Gastrocnemius medialis (tissue), 4 donors: ENCODE measurements at regions not wholly inside any gene's neighbourhood (a gene's known extent, or its start where the extent isn't known, plus 50 kb on each side); places are given as distances from the start of the nearest gene placed in this dataset.
A peak's percentile ranks its signal among the peaks of the same experiment; 100 is the strongest.

Experiments
- ATAC-seq, 2 donors: fragments of 150-250 bp; one replicate each; pipeline ENCODE4 v1.9.1; 2016
- DNase-seq, 2 donors: peaks; one replicate each; pipeline ENCODE4 v3.0.0-alpha.2; 2019
- H3K27ac ChIP-seq, 4 donors: fragments of 200-600 bp; sonication (generic); 1 replicate in 1 of 4; 2 replicates in 3 of 4; pipeline ENCODE4 v1.5.1; 2016 to 2018; ENCODE audit warnings: mild to moderate bottlenecking in 2 of 4, moderate library complexity in 1 of 4
- H3K27me3 ChIP-seq, 3 donors: fragments of 200-600 bp; sonication (generic) in 2 of 3; 1 replicate in 1 of 3; 2 replicates in 2 of 3; pipeline versions ENCODE4 v1.5.1 to v1.6.0; 2016 to 2019; ENCODE audit warnings: mild to moderate bottlenecking in 1 of 3, moderate library complexity in 1 of 3
- H3K36me3 ChIP-seq, 2 donors: fragments of 200-600 bp; sonication (generic) in 1 of 2; one replicate each; pipeline ENCODE4 v1.5.1; 2017 to 2018
- H3K4me1 ChIP-seq, 2 donors: fragments of 200-600 bp; sonication (generic) in 1 of 2; one replicate each; pipeline ENCODE4 v1.5.1; 2016 to 2017; ENCODE audit warnings: mild to moderate bottlenecking in 2 of 2
- H3K4me3 ChIP-seq, 4 donors: fragments of 200-600 bp; sonication (generic) in 3 of 4; 1 replicate in 1 of 4; 2 replicates in 3 of 4; pipeline ENCODE4 v1.5.1; 2016 to 2019; ENCODE audit warnings: mild to moderate bottlenecking in 2 of 4
- H3K9me3 ChIP-seq, 3 donors: fragments of 200-600 bp; sonication (generic) in 2 of 3; 1 replicate in 1 of 3; 2 replicates in 2 of 3; pipeline ENCODE4 v1.5.1; 2016 to 2019
- CTCF ChIP-seq, 5 experiments: fragments of 450-650 bp in 3 of 5; fragments of 200-600 bp in 2 of 5; sonication (generic) in 2 of 5; IDR thresholded peaks in 4 of 5; conservative IDR thresholded peaks in 1 of 5; 1 replicate in 4 of 5; 2 replicates in 1 of 5; pipeline ENCODE4 v1.5.1; 2016 to 2019; ENCODE audit warnings: antibody characterized with exemption in 5 of 5, mild to moderate bottlenecking in 3 of 5, moderate library complexity in 3 of 5
- POLR2A ChIP-seq, 2 donors: fragments of 450-650 bp; IDR thresholded peaks; one replicate each; pipeline ENCODE4 v1.6.1; 2017; ENCODE audit warnings: antibody characterized with exemption in 2 of 2, mild to moderate bottlenecking in 2 of 2, moderate library complexity in 2 of 2
- in situ Hi-C, 4 donors: fragments of 200-750 bp; cut with MboI; loops; one replicate each; pipeline versions ENCODE4 v1.15.0 to v1.8.0; 2017; ENCODE audit warnings: low sequenced_read_pairs in 4 of 4
- intact Hi-C: fragments of 100-400 bp; cut with DNase I; formaldehyde crosslinking; loops from one replicate; pipeline ENCODE4 v1.15.1; 2023; ENCODE audit warnings: low total_unique reads

GRCh38 chr11:103696123-103696522, 340.3 kb upstream of the DDI1 start:
- Histone ChIP-seq H3K9me3 (no peaks in the 10 kb centered on the region), H3K4me3 (no peak overlapping the region), H3K36me3 (no peaks in the 10 kb centered on the region), H3K27ac (no peak overlapping the region), H3K27me3 (no peaks in the 10 kb centered on the region), H3K4me1 (no peaks in the 10 kb centered on the region)
- ATAC-seq (no peak), DNase-seq (no peak)
- TF ChIP-seq CTCF (IDR thresholded peaks at IDR 0.05 in 4 of 5, conservative IDR thresholded peaks at IDR 0.05 in 1 of 5), result no peak
- no peak for TF ChIP-seq POLR2A (IDR thresholded peaks at IDR 0.05)
- intact Hi-C loops (no loop called here), in situ Hi-C loops (no loop called here)

GRCh38 chr11:103699216-103699615, 337.2 kb upstream of the DDI1 start:
- TF ChIP-seq POLR2A (IDR thresholded peaks at IDR 0.05) (no peak), CTCF (IDR thresholded peaks at IDR 0.05 in 4 of 5, conservative IDR thresholded peaks at IDR 0.05 in 1 of 5) (no peak)
- intact Hi-C loops (no loop called here), in situ Hi-C loops (no loop called here)
- no peak overlapping the region for H3K4me3 ChIP-seq
- H3K4me1 ChIP-seq, result no peaks in the 10 kb centered on the region
- no peaks in the 10 kb centered on the region for H3K36me3 ChIP-seq
- no peak for DNase-seq
- H3K9me3 ChIP-seq, result no peaks in the 10 kb centered on the region
- H3K27ac ChIP-seq, result no peak overlapping the region
- ATAC-seq, result no peak
- no peaks in the 10 kb centered on the region for H3K27me3 ChIP-seq

- H3K4me3 ChIP-seq, result no peak overlapping the region
- ATAC-seq (no peak), DNase-seq (no peak)
- H3K27ac ChIP-seq, result no peak overlapping the region
- no peaks in the 10 kb centered on the region for H3K9me3 ChIP-seq
- TF ChIP-seq POLR2A (IDR thresholded peaks at IDR 0.05), result no peak
- no peak for TF ChIP-seq CTCF (IDR thresholded peaks at IDR 0.05 in 4 of 5, conservative IDR thresholded peaks at IDR 0.05 in 1 of 5)
- intact Hi-C loops, result no loop called here
- in situ Hi-C loops, result no loop called here
- no peaks in the 10 kb centered on the region for H3K4me1 ChIP-seq
- H3K27me3 ChIP-seq, result no peaks in the 10 kb centered on the region
- no peaks in the 10 kb centered on the region for H3K36me3 ChIP-seq
Observed at GRCh38 chr11:103699656-103700055, 336.8 kb upstream of the DDI1 start.

- ATAC-seq, result peak; percentile 54 to 58
- no peaks in the 10 kb centered on the region for H3K4me1 ChIP-seq
- TF ChIP-seq CTCF (IDR thresholded peaks at IDR 0.05 in 4 of 5, conservative IDR thresholded peaks at IDR 0.05 in 1 of 5), result no peak
- no peak for TF ChIP-seq POLR2A (IDR thresholded peaks at IDR 0.05)
- no peaks in the 10 kb centered on the region for H3K9me3 ChIP-seq
- H3K36me3 ChIP-seq, result no peaks in the 10 kb centered on the region
- peak in 1 of 2 donors; percentile 11 for DNase-seq
- no peak overlapping the region for H3K4me3 ChIP-seq
- in situ Hi-C loops, result no loop called here
- no peak overlapping the region for H3K27ac ChIP-seq
- intact Hi-C loops, result no loop called here
- no peaks in the 10 kb centered on the region for H3K27me3 ChIP-seq
Observed at GRCh38 chr11:103700622-103701021, 335.8 kb upstream of the DDI1 start.

- H3K27ac ChIP-seq, result no peak overlapping the region
- no peaks in the 10 kb centered on the region for H3K27me3 ChIP-seq
- H3K4me3 ChIP-seq, result no peak overlapping the region
- H3K4me1 ChIP-seq, result no peaks in the 10 kb centered on the region
- in situ Hi-C loops, result no loop called here
- H3K36me3 ChIP-seq, result no peaks in the 10 kb centered on the region
- intact Hi-C loops, result no loop called here
- ATAC-seq (no peak), DNase-seq (no peak)
- H3K9me3 ChIP-seq, result no peaks in the 10 kb centered on the region
- TF ChIP-seq CTCF (IDR thresholded peaks at IDR 0.05 in 4 of 5, conservative IDR thresholded peaks at IDR 0.05 in 1 of 5), result no peak
- TF ChIP-seq POLR2A (IDR thresholded peaks at IDR 0.05), result no peak
Observed at GRCh38 chr11:103703437-103703836, 333.0 kb upstream of the DDI1 start.
